GM18507 (cell line): ENCODE measurements at regions not wholly inside any gene's neighbourhood (a gene's known extent, or its start where the extent isn't known, plus 50 kb on each side); places are given as distances from the start of the nearest gene placed in this dataset.
"Not testable (repeated sequence)": the region's sequence is repeated elsewhere in the genome, so short reads cannot be mapped to it uniquely, and the experiment has no call there.

Experiments used
- DNase-seq: peaks from one replicate; pipeline ENCODE4 v3.0.0; 2011; ENCODE audit warnings: low read depth; ENCODE audit not compliant: insufficient read length; ENCODE audit errors: extremely low spot score
- FAIRE-seq: peaks from 2 replicates; lab custom pipeline; 2011; peaks lifted over from hg19 to GRCh38; lab: Jason Lieb, UNC

- FAIRE-seq (no peak), DNase-seq (no peak)
Observed at GRCh38 chrX:96480081-96480480, 204.6 kb upstream of the DIAPH2 start.

GRCh38 chrX:96481831-96482230 is 202.8 kb upstream of the DIAPH2 start:
- no peak for DNase-seq
- no peak for FAIRE-seq

- DNase-seq (no peak), FAIRE-seq (no peak)
Observed at GRCh38 chrX:96483647-96484160, 200.9 kb upstream of the DIAPH2 start.

GRCh38 chrX:96486687-96487086 is 198.0 kb upstream of the DIAPH2 start:
- not testable (repeated sequence) for DNase-seq, FAIRE-seq

GRCh38 chrX:96502507-96502906 is 182.1 kb upstream of the DIAPH2 start:
- no peak for FAIRE-seq

GRCh38 chrX:96529386-96529785 is 155.3 kb upstream of the DIAPH2 start:
- not testable (repeated sequence) for DNase-seq, FAIRE-seq

More at GRCh38 chrX:96502507-96502906, 182.1 kb upstream of the DIAPH2 start:
- DNase-seq: no peak

- FAIRE-seq (no peak), DNase-seq (no peak)
Observed at GRCh38 chrX:96538104-96538725, 146.4 kb upstream of the DIAPH2 start.

GRCh38 chrX:96540111-96540631 is 144.5 kb upstream of the DIAPH2 start:
- no peak for FAIRE-seq
- no peak for DNase-seq

- not testable (repeated sequence) for FAIRE-seq, DNase-seq
Observed at GRCh38 chrX:96546281-96546680, 138.4 kb upstream of the DIAPH2 start.

GRCh38 chrX:96551322-96551872 is 133.2 kb upstream of the DIAPH2 start:
- FAIRE-seq (no peak), DNase-seq (no peak)

- no peak for DNase-seq
- FAIRE-seq: no peak
Observed at GRCh38 chrX:96556886-96557285, 127.8 kb upstream of the DIAPH2 start.

GRCh38 chrX:96561129-96561528 is 123.5 kb upstream of the DIAPH2 start:
- DNase-seq, FAIRE-seq: not testable (repeated sequence)

GRCh38 chrX:96563646-96564045 is 121.0 kb upstream of the DIAPH2 start:
- no peak for FAIRE-seq

GRCh38 chrX:96564595-96564994 is 120.0 kb upstream of the DIAPH2 start:
- no peak for FAIRE-seq
- no peak for DNase-seq

More at GRCh38 chrX:96563646-96564045, 121.0 kb upstream of the DIAPH2 start:
- no peak for DNase-seq

GRCh38 chrX:96566878-96567277 is 117.8 kb upstream of the DIAPH2 start:
- FAIRE-seq (no peak), DNase-seq (no peak)

- FAIRE-seq (no peak), DNase-seq (no peak)
Observed at GRCh38 chrX:96568071-96568470, 116.6 kb upstream of the DIAPH2 start.

- DNase-seq (no peak), FAIRE-seq (no peak)
Observed at GRCh38 chrX:96569034-96569433, 115.6 kb upstream of the DIAPH2 start.

- FAIRE-seq: no peak
- no peak for DNase-seq
Observed at GRCh38 chrX:96575011-96575410, 109.6 kb upstream of the DIAPH2 start.

GRCh38 chrX:96576368-96576767 is 108.3 kb upstream of the DIAPH2 start:
- FAIRE-seq: no peak
- DNase-seq: no peak

- DNase-seq: no peak
- FAIRE-seq: no peak
Observed at GRCh38 chrX:96578781-96579180, 105.9 kb upstream of the DIAPH2 start.

GRCh38 chrX:96579252-96579651 is 105.4 kb upstream of the DIAPH2 start:
- DNase-seq (no peak), FAIRE-seq (no peak)
